B cell (primary cell): ENCODE measurements at regions not wholly inside any gene's neighbourhood (a gene's known extent, or its start where the extent isn't known, plus 50 kb on each side); places are given as distances from the start of the nearest gene placed in this dataset.

Experiments used
- ATAC-seq: fragments of 200-7000 bp; cut with Tn5 transposase; one replicate; pipeline ENCODE4 v1.10.0; 2021; ENCODE audit warnings: low read depth, mild to moderate bottlenecking, moderate number of reproducible peaks, moderate library complexity
- CTCF ChIA-PET: fragments of 350-600 bp; sonication (Branson Sonifier 250); formaldehyde crosslinking; loops from one replicate; lab custom pipeline; 2021; ENCODE audit warnings: antibody characterized with exemption, inconsistent platforms; lab: Charles Lee
- POLR2A ChIA-PET: fragments of 350-600 bp; sonication (Branson Sonifier 250); formaldehyde crosslinking; loops from one replicate; lab custom pipeline; 2021; ENCODE audit warnings: antibody characterized with exemption; lab: Charles Lee
- DNase-seq: peaks from one replicate; pipeline ENCODE4 v3.0.0; 2013
- H2AFZ ChIP-seq: 2 replicates; pipeline ENCODE4 v1.6.1; 2012; ENCODE audit warnings: mild to moderate bottlenecking, low read depth, low read length; ENCODE audit not compliant: insufficient read depth, poor library complexity, severe bottlenecking
- H3K27ac ChIP-seq, 2 donors: 1 replicate in 1 of 2; 2 replicates in 1 of 2; pipeline ENCODE4 v1.5.1; 2012 to 2013; ENCODE audit warnings: low read length in 2 of 2, mild to moderate bottlenecking in 2 of 2, moderate library complexity in 1 of 2
- H3K27me3 ChIP-seq, 4 experiments: fragments of 200-600 bp in 1 of 4; sonication (generic) in 1 of 4; replicated peaks in 1 of 4; 1 replicate in 2 of 4; 2 replicates in 2 of 4; pipeline versions ENCODE4 v1.6.1 to v1.7.0; 2013 to 2016; ENCODE audit warnings: low read length in 3 of 4, mild to moderate bottlenecking in 2 of 4, mixed read lengths in 1 of 4, moderate library complexity in 1 of 4; ENCODE audit not compliant: insufficient read depth in 4 of 4, control insufficient read depth in 3 of 4; ENCODE audit errors: control extremely low read depth in 1 of 4
- H3K36me3 ChIP-seq, 2 experiments: replicated peaks in 1 of 2; 1 replicate in 1 of 2; 2 replicates in 1 of 2; pipeline versions ENCODE4 v1.6.1 to v1.7.1; 2013; ENCODE audit warnings: low read length in 1 of 2; ENCODE audit not compliant: insufficient read depth in 2 of 2, control insufficient read depth in 1 of 2; ENCODE audit errors: control extremely low read depth in 1 of 2, extremely low read depth in 1 of 2
- H3K4me1 ChIP-seq, 2 donors: fragments of 200-600 bp in 1 of 2; sonication (generic) in 1 of 2; 1 replicate in 1 of 2; 2 replicates in 1 of 2; pipeline versions ENCODE4 v1.5.1 to v1.6.1; 2013 to 2017; ENCODE audit warnings: low read length in 2 of 2; ENCODE audit not compliant: control insufficient read depth in 2 of 2, insufficient read depth in 2 of 2
- H3K4me2 ChIP-seq: replicated peaks from 2 replicates; pipeline ENCODE3; 2012; ENCODE audit warnings: mild to moderate bottlenecking, low read depth, low read length; ENCODE audit not compliant: poor library complexity, severe bottlenecking
- H3K4me3 ChIP-seq, 5 experiments: fragments of 200-600 bp in 1 of 5; sonication (generic) in 1 of 5; 1 replicate in 3 of 5; 2 replicates in 2 of 5; pipeline versions ENCODE4 v1.5.1 to v1.7.0; 2011 to 2016; ENCODE audit warnings: low read length in 4 of 5, mild to moderate bottlenecking in 4 of 5, low read depth in 2 of 5, control low read depth in 1 of 5, moderate library complexity in 1 of 5; ENCODE audit not compliant: insufficient read depth in 1 of 5; ENCODE audit errors: control extremely low read depth in 1 of 5, extremely low read depth in 1 of 5
- H3K79me2 ChIP-seq: fragments of 200-600 bp; sonication (generic); one replicate; pipeline ENCODE4 v1.6.0; 2016; ENCODE audit warnings: low read length; ENCODE audit not compliant: control insufficient read depth, insufficient read depth
- H3K9ac ChIP-seq: fragments of 200-600 bp; sonication (generic); 2 replicates; pipeline ENCODE4 v1.6.1; 2017; ENCODE audit warnings: mild to moderate bottlenecking, low read length, moderate library complexity
- H3K9me3 ChIP-seq, 3 donors: one replicate each; pipeline versions ENCODE4 v1.6.1 to v1.7.1; 2013; ENCODE audit warnings: low read length in 2 of 3; ENCODE audit not compliant: control insufficient read depth in 2 of 3, insufficient read depth in 1 of 3; ENCODE audit errors: control extremely low read depth in 1 of 3
- H4K20me1 ChIP-seq: 2 replicates; pipeline ENCODE4 v1.6.0; 2012; ENCODE audit warnings: mild to moderate bottlenecking, low read length; ENCODE audit not compliant: insufficient read depth, control insufficient read depth, poor library complexity, severe bottlenecking
- H3K27ac Mint-ChIP-seq: one replicate; pipeline ENCODE4 v1.8.0; 2021; ENCODE audit warnings: mixed read lengths
- H3K27me3 Mint-ChIP-seq: one replicate; pipeline ENCODE4 v1.8.0; 2021; ENCODE audit warnings: mixed read lengths
- H3K4me1 Mint-ChIP-seq: one replicate; pipeline ENCODE4 v1.8.0; 2021; ENCODE audit warnings: mixed read lengths
- H3K4me3 Mint-ChIP-seq: one replicate; pipeline ENCODE4 v1.8.0; 2021; ENCODE audit warnings: mixed read lengths
- H3K9me3 Mint-ChIP-seq: one replicate; pipeline ENCODE4 v1.8.0; 2022; ENCODE audit warnings: mixed read lengths; ENCODE audit not compliant: insufficient read depth
- CTCF ChIP-seq: fragments of 200-600 bp; IDR thresholded peaks from one replicate; pipeline ENCODE4 v1.8.0; 2022; ENCODE audit warnings: antibody characterized with exemption, mild to moderate bottlenecking
- EZH2 ChIP-seq: IDR thresholded peaks from 2 replicates; pipeline ENCODE4 v1.6.1; 2012; ENCODE audit warnings: borderline replicate concordance, low read depth, mild to moderate bottlenecking, moderate library complexity, low read length; ENCODE audit not compliant: insufficient read depth, poor library complexity, severe bottlenecking
- WGBS: methylation state at CpG from one replicate; pipeline ENCODE4 v1.1.5; 2013; ENCODE audit warnings: missing lambda C conversion rate; ENCODE audit not compliant: insufficient coverage; 5-methylcytosine and 5-hydroxymethylcytosine counted together
- intact Hi-C: fragments of 100-400 bp; cut with micrococcal nuclease; formaldehyde crosslinking; loops from one replicate; pipeline ENCODE4 v1.10.0; 2022

DNA sequence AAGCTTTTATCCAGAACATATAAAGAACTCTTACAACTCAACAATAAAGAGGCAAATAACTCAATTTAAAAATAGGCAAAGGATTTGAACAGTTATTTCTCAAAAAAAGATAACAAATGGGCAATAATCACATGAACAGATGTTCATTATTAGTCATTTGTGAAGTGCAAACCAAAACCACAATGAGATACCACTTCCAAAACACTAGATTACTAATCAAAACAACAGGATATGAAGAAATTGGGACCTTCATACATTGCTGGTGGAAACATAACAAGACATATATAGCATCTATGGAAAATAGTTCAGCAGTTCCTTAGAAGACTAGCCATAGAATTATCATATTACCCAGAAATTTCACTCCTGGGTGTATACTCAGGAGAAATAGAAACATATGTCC, 224.6 kb downstream of the FBXO8 start:
- DNase-seq (no peak), ATAC-seq (no peak)
- no peaks in the 10 kb centered on the region for H3K36me3 ChIP-seq
- Mint-ChIP-seq H3K9me3 (no peaks in the 10 kb centered on the region), H3K4me1 (no peaks in the 10 kb centered on the region), H3K4me3 (no peak overlapping the region), H3K27ac (no peak overlapping the region), H3K27me3 (no peaks in the 10 kb centered on the region)
- POLR2A ChIA-PET, result no interaction called here
- intact Hi-C loops, result no loop called here
- no peak overlapping the region for H3K4me2 ChIP-seq
- no peak overlapping the region for H3K4me3 ChIP-seq
- H3K4me1 ChIP-seq, result no peaks in the 10 kb centered on the region
- H3K79me2 ChIP-seq, result no peaks in the 10 kb centered on the region
- H3K27ac ChIP-seq, result no peak overlapping the region
- TF ChIP-seq CTCF, result no peak
- TF ChIP-seq EZH2, result no peak
- no peaks in the 10 kb centered on the region for H4K20me1 ChIP-seq
- no peaks in the 10 kb centered on the region for H3K27me3 ChIP-seq
- H2AFZ ChIP-seq, result no peak overlapping the region
- no peak overlapping the region for H3K9ac ChIP-seq
- no peaks in the 10 kb centered on the region for H3K9me3 ChIP-seq
- CTCF ChIA-PET, result no interaction called here

- Mint-ChIP-seq H3K4me3 (no peak overlapping the region), H3K4me1 (no peaks in the 10 kb centered on the region), H3K27ac (no peak overlapping the region), H3K27me3 (no peaks in the 10 kb centered on the region), H3K9me3 (no peaks in the 10 kb centered on the region)
- Histone ChIP-seq H3K9me3 (no peaks in the 10 kb centered on the region), H2AFZ (no peak overlapping the region), H3K27me3 (no peaks in the 10 kb centered on the region), H3K79me2 (no peaks in the 10 kb centered on the region), H3K9ac (no peak overlapping the region), H3K4me3 (no peak overlapping the region), H4K20me1 (no peaks in the 10 kb centered on the region), H3K36me3 (no peaks in the 10 kb centered on the region), H3K27ac (no peak overlapping the region), H3K4me2 (no peak overlapping the region), H3K4me1 (no peaks in the 10 kb centered on the region)
- WGBS, result no CpG with 5 or more reads among the region's 3 CpGs
- no peak for TF ChIP-seq EZH2
- no peak for TF ChIP-seq CTCF
- CTCF ChIA-PET, result no interaction called here
- ATAC-seq (no peak), DNase-seq (no peak)
- intact Hi-C loops, result no loop called here
- POLR2A ChIA-PET, result no interaction called here
Measured at GRCh38 chr4:174056959-174057358, 226.5 kb downstream of the FBXO8 start.
